ENCODE measurements at regions not wholly inside any gene's neighbourhood (a gene's known extent, or its start where the extent isn't known, plus 50 kb on each side); places are given as distances from the start of the nearest gene placed in this dataset.

- Mint-ChIP-seq H3K4me3 (ENCODE audit: low read depth, unreplicated experiment) (no peak overlapping the region), H3K4me1 (ENCODE audit: low read depth, unreplicated experiment) (no peaks in the 10 kb centered on the region), H3K9me3 (ENCODE audit: low read depth, unreplicated experiment) (no peaks in the 10 kb centered on the region), H3K27ac (ENCODE audit: unreplicated experiment) (no peak overlapping the region), H3K27me3 (ENCODE audit: unreplicated experiment) (peaks cover 79% of the 10 kb centered on the region), H3K36me3 (ENCODE audit: insufficient read depth, unreplicated experiment) (no peaks in the 10 kb centered on the region)
- no TSS peak for BruUV-seq (replicated peaks)
- no peak for DNase-seq
- TF ChIP-seq CTCF (IDR thresholded peaks at IDR 0.05; ENCODE audit: unreplicated experiment) = no peak
- CTCF ChIA-PET = interaction anchor here (0.6 kb wide), 1 partner anchor 48 kb away, joined by 4 read pairs; no protein-coding TSS in a partner anchor
- intact Hi-C loops (cut with micrococcal nuclease; ENCODE audit: unreplicated experiment) = no loop called here
Observed at GRCh38 chr11:32012049-32012448, 78.8 kb upstream of the RCN1 start.

- no peaks in the 10 kb centered on the region for H3K4me1 Mint-ChIP-seq (ENCODE audit: low read depth, unreplicated experiment)
- intact Hi-C loops (cut with micrococcal nuclease; ENCODE audit: unreplicated experiment) = loop anchor here (5.0 kb wide), 1 partner anchor 522 kb away; no protein-coding TSS in a partner anchor
- H3K9me3 Mint-ChIP-seq (ENCODE audit: low read depth, unreplicated experiment) = no peaks in the 10 kb centered on the region
- H3K4me3 Mint-ChIP-seq (ENCODE audit: low read depth, unreplicated experiment) = no peak overlapping the region
- CTCF ChIA-PET = no interaction called here
- no peak for DNase-seq
- BruUV-seq (replicated peaks) = no TSS peak
- H3K27ac Mint-ChIP-seq (ENCODE audit: unreplicated experiment) = no peak overlapping the region
- H3K27me3 Mint-ChIP-seq (ENCODE audit: unreplicated experiment) = peaks cover 89% of the 10 kb centered on the region
- TF ChIP-seq CTCF (IDR thresholded peaks at IDR 0.05; ENCODE audit: unreplicated experiment) = no peak
- no peaks in the 10 kb centered on the region for H3K36me3 Mint-ChIP-seq (ENCODE audit: insufficient read depth, unreplicated experiment)
Observed at GRCh38 chr11:32008880-32009551, 81.9 kb upstream of the RCN1 start.

- Mint-ChIP-seq H3K9me3 (ENCODE audit: low read depth, unreplicated experiment) (no peaks in the 10 kb centered on the region), H3K36me3 (ENCODE audit: insufficient read depth, unreplicated experiment) (no peaks in the 10 kb centered on the region), H3K27me3 (ENCODE audit: unreplicated experiment) (peaks cover 90% of the 10 kb centered on the region), H3K27ac (ENCODE audit: unreplicated experiment) (no peak overlapping the region), H3K4me3 (ENCODE audit: low read depth, unreplicated experiment) (no peak overlapping the region), H3K4me1 (ENCODE audit: low read depth, unreplicated experiment) (no peaks in the 10 kb centered on the region)
- peak; percentile 44 for TF ChIP-seq CTCF (IDR thresholded peaks at IDR 0.05; ENCODE audit: unreplicated experiment)
- intact Hi-C loops (cut with micrococcal nuclease; ENCODE audit: unreplicated experiment) = loop anchor here (5.0 kb wide), 1 partner anchor 520 kb away; no protein-coding TSS in a partner anchor
- peak; percentile 30 for DNase-seq
- no TSS peak for BruUV-seq (replicated peaks)
- CTCF ChIA-PET = interaction anchor here (0.6 to 0.9 kb wide), 2 partner anchors 48 to 257 kb away, joined by 3 read pairs; no protein-coding TSS in a partner anchor
Observed at GRCh38 chr11:32006799-32007388, 84.0 kb upstream of the RCN1 start.

GRCh38 chr11:32005786-32006416, 85.0 kb upstream of the RCN1 start:
- TF ChIP-seq CTCF (IDR thresholded peaks at IDR 0.05; ENCODE audit: unreplicated experiment) = no peak
- H3K9me3 Mint-ChIP-seq (ENCODE audit: low read depth, unreplicated experiment) = no peaks in the 10 kb centered on the region
- no peak overlapping the region for H3K4me3 Mint-ChIP-seq (ENCODE audit: low read depth, unreplicated experiment)
- H3K4me1 Mint-ChIP-seq (ENCODE audit: low read depth, unreplicated experiment) = no peaks in the 10 kb centered on the region
- H3K36me3 Mint-ChIP-seq (ENCODE audit: insufficient read depth, unreplicated experiment) = no peaks in the 10 kb centered on the region
- CTCF ChIA-PET = no interaction called here
- H3K27ac Mint-ChIP-seq (ENCODE audit: unreplicated experiment) = no peak overlapping the region
- peaks cover 90% of the 10 kb centered on the region for H3K27me3 Mint-ChIP-seq (ENCODE audit: unreplicated experiment)
- BruUV-seq (replicated peaks) = no TSS peak
- intact Hi-C loops (cut with micrococcal nuclease; ENCODE audit: unreplicated experiment) = loop anchor here (5.0 kb wide), 1 partner anchor 519 kb away; no protein-coding TSS in a partner anchor
- DNase-seq = no peak
